OCI-LY7 (cell line): ENCODE measurements at regions not wholly inside any gene's neighbourhood (a gene's known extent, or its start where the extent isn't known, plus 50 kb on each side); places are given as distances from the start of the nearest gene placed in this dataset.

Source experiments
- BruUV-seq: library from RNA; stranded (reverse); fragments of 400-500 nt; replicated peaks from 2 replicates; lab custom pipeline; 2021; lab: Mats Ljungman, UMichigan
- CTCF ChIA-PET: fragments of 300-600 bp; sonication (Branson Sonifier 250); formaldehyde crosslinking; loops from one replicate; lab custom pipeline; 2022; ENCODE audit warnings: antibody characterized with exemption; ENCODE audit not compliant: unreplicated experiment; lab: Charles Lee
- POLR2A ChIA-PET: fragments of 300-600 bp; sonication (Branson Sonifier 250); formaldehyde crosslinking; loops from one replicate; lab custom pipeline; 2022; ENCODE audit warnings: antibody characterized with exemption; lab: Charles Lee
- DNase-seq: peaks from one replicate; pipeline ENCODE4 v3.0.0-alpha.2; 2015; ENCODE audit warnings: low spot score
- H2AFZ ChIP-seq: fragments of 200-600 bp; sonication (generic), shearing (Covaris generic); 2 replicates; pipeline ENCODE4 v1.6.1; 2014; ENCODE audit warnings: mild to moderate bottlenecking, antibody characterized with exemption, low read length, moderate library complexity
- H3K27ac ChIP-seq: fragments of 200-600 bp; sonication (generic); 2 replicates; pipeline ENCODE4 v1.5.1; 2014; ENCODE audit warnings: mixed run types, low read depth, mild to moderate bottlenecking, moderate library complexity, low read length, inconsistent platforms; ENCODE audit not compliant: poor library complexity, severe bottlenecking
- H3K36me3 ChIP-seq: fragments of 200-600 bp; sonication (generic); 2 replicates; pipeline ENCODE4 v1.6.1; 2014; ENCODE audit warnings: mild to moderate bottlenecking, antibody characterized with exemption, low read length, moderate library complexity, mixed read lengths; ENCODE audit not compliant: insufficient read depth
- H3K4me1 ChIP-seq: fragments of 200-600 bp; sonication (generic); 2 replicates; pipeline ENCODE4 v1.5.1; 2014; ENCODE audit warnings: mild to moderate bottlenecking, low read length; ENCODE audit not compliant: insufficient read depth, poor library complexity, severe bottlenecking
- H3K4me2 ChIP-seq: fragments of 200-600 bp; sonication (generic); 2 replicates; pipeline ENCODE4 v1.6.1; 2014; ENCODE audit warnings: mild to moderate bottlenecking, low read length
- H3K4me3 ChIP-seq: fragments of 200-600 bp; sonication (generic); 2 replicates; pipeline ENCODE4 v1.5.1; 2014; ENCODE audit warnings: mild to moderate bottlenecking, low read depth, low read length; ENCODE audit not compliant: poor library complexity, severe bottlenecking
- H3K79me2 ChIP-seq: fragments of 200-600 bp; sonication (generic); 2 replicates; pipeline ENCODE4 v1.6.1; 2016; ENCODE audit warnings: low read depth, mild to moderate bottlenecking, low read length, moderate library complexity, mixed read lengths; ENCODE audit not compliant: insufficient read depth
- H3K9me2 ChIP-seq: fragments of 200-600 bp; sonication (generic); 2 replicates; pipeline ENCODE4 v1.6.1; 2016; ENCODE audit warnings: mild to moderate bottlenecking, low read length, mixed read lengths; ENCODE audit not compliant: insufficient read depth
- H3K9me3 ChIP-seq: fragments of 200-600 bp; sonication (generic); 2 replicates; pipeline ENCODE4 v1.6.1; 2014; ENCODE audit warnings: mild to moderate bottlenecking, mixed run types, low read length, mixed read lengths
- H4K20me1 ChIP-seq: fragments of 200-600 bp; sonication (generic); 2 replicates; pipeline ENCODE4 v1.6.1; 2014; ENCODE audit warnings: mild to moderate bottlenecking, antibody characterized with exemption, low read length, moderate library complexity, mixed read lengths; ENCODE audit not compliant: insufficient read depth
- EZH2phosphoT487 ChIP-seq: fragments of 200-600 bp; sonication (generic); IDR thresholded peaks from 2 replicates; pipeline ENCODE4 v1.6.1; 2018; ENCODE audit warnings: low read depth, borderline replicate concordance, mild to moderate bottlenecking, mixed run types, antibody characterized with exemption, low read length, moderate library complexity, mixed read lengths
- intact Hi-C: fragments of 100-400 bp; cut with micrococcal nuclease; formaldehyde crosslinking; loops from one replicate; pipeline ENCODE4 v1.10.0; 2022; ENCODE audit not compliant: unreplicated experiment
- TF ChIP-seq, protein P1 (sequence below): fragments of 200-600 bp; sonication (generic); conservative IDR thresholded peaks from 2 replicates; pipeline ENCODE4 v1.5.1; 2014; ENCODE audit warnings: mild to moderate bottlenecking, antibody characterized with exemption, low read length, moderate library complexity, mixed read lengths

DNA sequence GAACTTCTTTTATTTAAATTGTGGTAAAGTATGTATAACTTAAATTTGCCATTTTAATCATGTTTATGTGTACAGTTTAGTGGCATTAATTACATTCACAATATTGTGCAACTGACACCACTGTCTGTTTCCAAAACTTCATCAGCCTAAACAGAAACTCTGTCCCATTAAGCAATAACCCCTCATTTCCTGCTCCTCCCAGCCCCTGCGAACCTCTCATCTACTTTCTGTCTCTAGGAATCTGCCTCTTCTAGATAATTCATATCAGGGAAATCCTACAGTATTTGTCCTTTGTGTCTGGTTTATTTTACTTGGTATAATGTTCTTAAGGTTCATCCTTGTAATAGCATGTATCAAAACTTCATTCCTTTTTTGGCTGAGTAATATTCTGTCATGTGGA is 75.1 kb downstream of the BOLA3 start:
- Histone ChIP-seq H3K79me2 (peaks cover 5% of the 10 kb centered on the region; the same call in 1 of the 2 replicates), H3K4me1 (no peaks in the 10 kb centered on the region), H3K4me3 (no peak overlapping the region), H3K9me3 (no peaks in the 10 kb centered on the region), H2AFZ (no peak overlapping the region), H3K9me2 (no peaks in the 10 kb centered on the region), H3K27ac (no peak overlapping the region), H3K4me2 (no peak overlapping the region), H3K36me3 (peaks cover 48% of the 10 kb centered on the region), H4K20me1 (no peaks in the 10 kb centered on the region)
- no peak for DNase-seq
- TF ChIP-seq EZH2phosphoT487: no peak
- TF ChIP-seq, protein P1, sequence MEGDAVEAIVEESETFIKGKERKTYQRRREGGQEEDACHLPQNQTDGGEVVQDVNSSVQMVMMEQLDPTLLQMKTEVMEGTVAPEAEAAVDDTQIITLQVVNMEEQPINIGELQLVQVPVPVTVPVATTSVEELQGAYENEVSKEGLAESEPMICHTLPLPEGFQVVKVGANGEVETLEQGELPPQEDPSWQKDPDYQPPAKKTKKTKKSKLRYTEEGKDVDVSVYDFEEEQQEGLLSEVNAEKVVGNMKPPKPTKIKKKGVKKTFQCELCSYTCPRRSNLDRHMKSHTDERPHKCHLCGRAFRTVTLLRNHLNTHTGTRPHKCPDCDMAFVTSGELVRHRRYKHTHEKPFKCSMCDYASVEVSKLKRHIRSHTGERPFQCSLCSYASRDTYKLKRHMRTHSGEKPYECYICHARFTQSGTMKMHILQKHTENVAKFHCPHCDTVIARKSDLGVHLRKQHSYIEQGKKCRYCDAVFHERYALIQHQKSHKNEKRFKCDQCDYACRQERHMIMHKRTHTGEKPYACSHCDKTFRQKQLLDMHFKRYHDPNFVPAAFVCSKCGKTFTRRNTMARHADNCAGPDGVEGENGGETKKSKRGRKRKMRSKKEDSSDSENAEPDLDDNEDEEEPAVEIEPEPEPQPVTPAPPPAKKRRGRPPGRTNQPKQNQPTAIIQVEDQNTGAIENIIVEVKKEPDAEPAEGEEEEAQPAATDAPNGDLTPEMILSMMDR: no peak
- intact Hi-C loops: no loop called here
- POLR2A ChIA-PET: interaction anchor here (0.7 kb wide), 1 partner anchor 54 kb away, joined by 3 read pairs; no protein-coding TSS in a partner anchor
- no TSS peak for BruUV-seq
- CTCF ChIA-PET: no interaction called here

DNA sequence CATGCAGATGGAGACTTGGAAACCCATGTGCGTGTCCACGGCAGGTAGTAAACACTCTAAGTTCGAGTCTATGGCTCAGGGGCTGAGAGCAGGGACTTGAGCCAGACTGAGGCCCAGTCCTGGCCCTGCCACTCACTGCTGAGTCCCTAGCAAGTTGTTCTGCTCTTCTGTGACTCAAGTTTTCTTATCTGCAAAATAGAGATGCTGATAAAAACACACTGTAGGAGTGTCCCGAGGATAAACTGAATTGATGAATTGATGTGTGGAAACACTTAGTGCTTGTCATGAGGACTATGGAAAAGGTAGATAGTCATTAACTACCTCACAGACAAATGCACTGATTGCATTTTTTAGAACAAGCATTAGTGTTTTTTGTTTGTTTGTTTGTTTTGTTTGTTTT is 73.2 kb downstream of the BOLA3 start:
- H2AFZ ChIP-seq: no peak overlapping the region
- peaks cover 47% of the 10 kb centered on the region for H3K36me3 ChIP-seq
- peaks cover 3% of the 10 kb centered on the region for H3K4me1 ChIP-seq
- H3K9me3 ChIP-seq: no peaks in the 10 kb centered on the region
- intact Hi-C loops: no loop called here
- no peaks in the 10 kb centered on the region for H3K9me2 ChIP-seq
- no peaks in the 10 kb centered on the region; the same call in 1 of the 2 replicates for H3K79me2 ChIP-seq
- BruUV-seq: no TSS peak
- H3K27ac ChIP-seq: no peak overlapping the region
- no peaks in the 10 kb centered on the region for H4K20me1 ChIP-seq
- H3K4me3 ChIP-seq: no peak overlapping the region
- DNase-seq: no peak
- POLR2A ChIA-PET: interaction anchor here (1.1 kb wide), 2 partner anchors 10 to 219 kb away, joined by 3 to 4 read pairs; no protein-coding TSS in a partner anchor
- CTCF ChIA-PET: no interaction called here
- TF ChIP-seq, protein P1: no peak
- TF ChIP-seq EZH2phosphoT487: no peak
- H3K4me2 ChIP-seq: no peak overlapping the region

DNA sequence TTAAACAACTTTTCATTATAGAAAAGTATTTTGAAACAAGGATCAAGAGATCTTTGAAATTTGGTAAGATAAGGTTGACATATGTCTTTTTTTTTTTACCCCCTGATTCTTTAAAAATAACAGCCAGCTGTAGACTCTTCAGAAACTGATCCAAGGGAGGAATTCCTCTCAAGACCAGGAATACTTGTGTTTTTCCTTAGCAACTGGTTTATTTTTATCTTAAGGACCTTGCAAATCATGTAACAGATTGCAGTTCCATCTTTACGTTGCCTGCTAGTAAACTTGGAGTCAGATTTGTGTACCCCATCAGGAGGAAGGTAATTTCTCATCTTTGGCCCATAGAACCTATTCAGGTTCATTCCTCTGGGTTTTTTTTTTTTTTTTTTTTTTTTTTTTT is 71.6 kb downstream of the BOLA3 start:
- no peaks in the 10 kb centered on the region; the same call in 1 of the 2 replicates for H3K79me2 ChIP-seq
- H3K4me2 ChIP-seq: no peak overlapping the region
- H3K4me3 ChIP-seq: no peak overlapping the region
- no peaks in the 10 kb centered on the region for H3K9me2 ChIP-seq
- no peak for DNase-seq
- H3K36me3 ChIP-seq: peaks cover 38% of the 10 kb centered on the region; the same call in 1 of the 2 replicates
- no peaks in the 10 kb centered on the region for H4K20me1 ChIP-seq
- TF ChIP-seq EZH2phosphoT487: no peak
- TF ChIP-seq, protein P1: no peak
- H3K9me3 ChIP-seq: no peaks in the 10 kb centered on the region
- ChIA-PET CTCF (no interaction called here), POLR2A (no interaction called here)
- no TSS peak for BruUV-seq
- H3K27ac ChIP-seq: no peak overlapping the region
- peaks cover 11% of the 10 kb centered on the region for H3K4me1 ChIP-seq
- H2AFZ ChIP-seq: no peak overlapping the region
- intact Hi-C loops: no loop called here
